ENCODE measurements at regions not wholly inside any gene's neighbourhood (a gene's known extent, or its start where the extent isn't known, plus 50 kb on each side); places are given as distances from the start of the nearest gene placed in this dataset.
"Not testable (repeated sequence)": the region's sequence is repeated elsewhere in the genome, so short reads cannot be mapped to it uniquely, and the experiment has no call there.

- no peak for DNase-seq
Measured at GRCh38 chr1:90274376-90274775, 279.5 kb downstream of the ZNF326 start.

- DNase-seq = no peak
Measured at GRCh38 chr1:90273241-90273774, 278.4 kb downstream of the ZNF326 start.

GRCh38 chr1:90262791-90263190, 267.9 kb downstream of the ZNF326 start:
- DNase-seq = no peak

- DNase-seq = no peak
Measured at GRCh38 chr1:90262286-90262685, 267.4 kb downstream of the ZNF326 start.

GRCh38 chr1:90246069-90246468, 251.2 kb downstream of the ZNF326 start:
- no peak for DNase-seq

GRCh38 chr1:90236493-90236892, 241.6 kb downstream of the ZNF326 start:
- DNase-seq = no peak

GRCh38 chr1:90223401-90223800, 228.5 kb downstream of the ZNF326 start:
- no peak for DNase-seq

GRCh38 chr1:90220941-90221693, 226.2 kb downstream of the ZNF326 start:
- DNase-seq = no peak

- no peak for DNase-seq
Measured at GRCh38 chr1:90220496-90220895, 225.6 kb downstream of the ZNF326 start.

GRCh38 chr1:90219166-90219871, 224.4 kb downstream of the ZNF326 start:
- DNase-seq = not testable (repeated sequence)

GRCh38 chr1:90210633-90211491, 216.0 kb downstream of the ZNF326 start:
- no peak for DNase-seq

GRCh38 chr1:90208949-90209348, 214.0 kb downstream of the ZNF326 start:
- DNase-seq = no peak

- no peak for DNase-seq
Measured at GRCh38 chr1:90206260-90206659, 211.3 kb downstream of the ZNF326 start.

GRCh38 chr1:90204780-90205179, 209.9 kb downstream of the ZNF326 start:
- DNase-seq = no peak

GRCh38 chr1:90204023-90204590, 209.2 kb downstream of the ZNF326 start:
- no peak for DNase-seq

- DNase-seq = no peak
Measured at GRCh38 chr1:90201467-90202358, 206.8 kb downstream of the ZNF326 start.

GRCh38 chr1:90200646-90201205, 205.8 kb downstream of the ZNF326 start:
- no peak for DNase-seq

GRCh38 chr1:90198616-90199332, 203.9 kb downstream of the ZNF326 start:
- DNase-seq = no peak

GRCh38 chr1:90193116-90193515, 198.2 kb downstream of the ZNF326 start:
- DNase-seq = no peak

GRCh38 chr1:90192408-90192807, 197.5 kb downstream of the ZNF326 start:
- DNase-seq = no peak

GRCh38 chr1:90190523-90190922, 195.6 kb downstream of the ZNF326 start:
- DNase-seq = no peak
